DMS 273 (cell line): ENCODE measurements at regions not wholly inside any gene's neighbourhood (a gene's known extent, or its start where the extent isn't known, plus 50 kb on each side); places are given as distances from the start of the nearest gene placed in this dataset.
"Not testable (repeated sequence)": the region's sequence is repeated elsewhere in the genome, so short reads cannot be mapped to it uniquely, and the experiment has no call there.

Experiments used
- DNase-seq: peaks from one replicate; lab custom pipeline; 2025; ENCODE audit not compliant: unreplicated experiment; lab: John Stamatoyannopoulos, UW

DNA sequence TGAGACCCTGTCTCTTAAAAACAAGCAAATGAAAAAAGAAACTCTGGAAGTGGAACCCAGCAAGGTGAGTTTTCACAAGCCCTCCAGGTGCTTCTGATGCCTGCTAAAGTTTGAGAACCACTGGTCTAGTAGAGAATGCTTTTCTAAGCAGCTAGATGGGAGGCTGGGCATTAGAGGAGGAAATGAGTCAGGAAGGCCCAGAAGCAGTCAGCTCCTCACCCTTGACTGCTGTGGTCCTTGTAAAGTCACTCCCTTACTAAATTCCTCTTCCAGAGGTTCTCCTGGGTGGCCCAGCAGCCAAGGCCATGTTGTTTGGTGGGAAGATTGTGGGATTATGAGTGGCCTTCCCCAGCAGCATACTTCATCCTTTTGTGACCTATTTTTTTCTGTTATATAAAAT is 52.0 kb upstream of the FYN start:
- DNase-seq, result no peak

DNA sequence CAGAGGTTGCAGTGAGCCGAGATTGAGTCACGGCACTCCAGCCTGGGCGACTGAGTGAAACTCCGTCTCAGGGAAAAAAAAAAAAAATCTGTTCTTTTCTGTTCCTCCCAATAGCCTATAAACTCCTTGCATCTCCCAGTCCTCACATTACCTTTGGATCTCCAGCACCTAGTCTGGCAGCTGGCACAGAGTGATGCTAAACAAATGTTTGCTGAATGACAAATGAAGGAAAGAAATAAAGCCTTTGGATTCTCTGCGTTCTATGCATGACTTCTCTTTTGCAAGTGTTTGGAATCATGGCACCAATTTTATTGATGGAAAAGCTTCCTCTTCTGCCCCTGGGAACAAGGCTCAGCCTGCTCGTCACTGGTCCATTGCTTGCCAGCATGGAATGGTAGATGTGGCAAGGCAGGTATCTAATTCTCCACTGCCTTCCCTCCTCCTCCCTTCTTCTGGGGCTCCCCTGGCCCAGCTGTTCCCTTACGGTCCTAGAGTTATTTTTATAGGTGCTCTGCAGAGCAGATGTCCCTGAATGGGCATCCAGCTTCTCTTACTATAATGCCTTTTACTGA is 53.6 kb upstream of the FYN start:
- DNase-seq, result peak; percentile 62

DNA sequence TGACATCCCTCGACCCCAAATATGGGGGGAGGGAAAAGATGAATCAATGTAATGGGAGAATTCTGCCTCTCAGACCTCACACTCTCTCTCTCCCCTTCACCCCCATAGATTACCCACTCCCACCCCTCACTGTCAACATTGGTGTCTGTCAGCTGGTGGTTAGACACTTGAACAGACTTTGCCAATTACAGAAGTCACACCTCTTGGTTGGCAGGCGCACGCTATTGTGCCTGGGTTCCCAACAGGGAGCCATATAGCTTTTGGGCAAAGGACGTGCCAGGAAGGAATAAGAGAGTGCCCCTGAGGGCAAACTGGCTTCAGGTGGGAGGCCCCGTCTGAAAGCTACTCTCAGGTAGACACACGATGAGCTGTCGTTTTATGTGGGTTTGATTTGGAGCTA is 54.1 kb upstream of the FYN start:
- DNase-seq, result peak; percentile 45

DNA sequence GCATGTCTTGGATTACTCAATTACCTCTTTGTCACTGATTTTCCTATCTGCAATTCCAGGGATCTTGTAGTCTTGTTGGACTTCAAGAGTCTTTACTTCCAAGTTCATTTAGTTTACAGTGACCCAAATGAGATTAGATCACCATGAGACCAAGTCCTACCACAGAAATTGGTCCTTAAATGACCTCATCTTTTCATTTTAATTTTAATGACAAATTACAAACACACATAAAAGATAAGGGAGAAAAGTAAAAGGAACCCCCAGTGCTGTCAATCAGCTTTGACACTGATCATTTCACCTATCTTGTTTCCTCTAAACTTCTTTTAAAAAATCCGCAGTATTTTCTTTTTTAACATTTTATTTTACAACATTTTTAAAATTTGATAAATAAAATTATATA is 54.9 kb upstream of the FYN start:
- DNase-seq, result no peak

DNA sequence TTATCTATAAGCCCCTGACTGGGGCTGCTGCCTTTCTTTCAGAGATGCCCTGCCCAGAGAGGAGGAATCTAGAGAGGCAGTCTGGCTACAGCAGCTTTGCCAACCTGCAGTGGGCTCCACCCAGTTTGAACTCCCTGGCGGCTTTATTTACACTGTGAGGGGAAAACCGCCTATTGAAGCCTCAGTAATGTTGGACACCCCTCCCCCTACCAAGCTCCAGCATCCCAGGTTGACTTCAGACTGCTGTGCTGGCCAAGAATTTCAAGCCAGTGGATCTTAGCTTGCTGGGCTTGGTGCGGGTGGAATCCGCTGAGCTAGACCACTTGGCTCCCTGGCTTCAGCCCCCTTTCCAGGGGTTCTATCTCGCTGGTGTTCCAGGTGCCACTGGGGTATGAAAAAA is 61.4 kb upstream of the FYN start:
- not testable (repeated sequence) for DNase-seq

DNA sequence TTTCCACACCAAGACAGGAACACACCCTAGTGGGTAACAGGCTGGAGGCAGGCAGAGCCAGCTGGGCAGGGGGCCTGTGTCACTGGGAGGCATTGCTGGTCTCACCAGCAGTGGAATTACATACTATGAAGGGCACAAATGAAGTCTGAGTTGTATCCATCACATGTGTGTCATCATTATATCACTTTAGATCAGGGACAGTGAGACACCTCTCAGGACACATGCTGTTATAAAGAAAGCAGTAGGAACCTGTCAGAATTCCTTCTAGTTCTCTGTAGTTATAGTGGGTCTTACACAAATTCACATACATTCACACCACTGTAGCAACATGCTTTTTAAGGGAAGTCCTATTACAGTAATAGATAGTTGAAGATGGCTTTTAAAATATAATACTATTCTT is 63.5 kb upstream of the FYN start:
- no peak for DNase-seq

DNA sequence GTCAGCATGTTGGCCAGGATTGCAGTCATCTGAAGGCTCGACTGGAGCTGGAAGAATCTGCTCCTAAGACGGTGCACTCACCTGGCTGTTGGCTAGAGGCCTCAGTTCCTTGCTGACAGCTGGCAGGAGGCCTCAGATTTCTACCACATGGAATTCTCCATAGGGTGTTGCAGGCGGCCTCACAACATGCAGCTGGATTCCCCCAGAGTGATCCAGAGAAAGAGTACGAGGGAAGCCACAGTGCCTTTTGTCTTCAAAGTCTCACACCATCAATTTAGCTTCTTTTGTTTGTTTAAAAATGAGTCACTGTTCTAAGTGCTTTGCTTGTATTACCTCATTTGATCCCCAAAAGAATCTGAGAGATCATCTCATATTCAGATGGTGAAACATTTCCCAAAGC is 65.5 kb upstream of the FYN start:
- no peak for DNase-seq

DNA sequence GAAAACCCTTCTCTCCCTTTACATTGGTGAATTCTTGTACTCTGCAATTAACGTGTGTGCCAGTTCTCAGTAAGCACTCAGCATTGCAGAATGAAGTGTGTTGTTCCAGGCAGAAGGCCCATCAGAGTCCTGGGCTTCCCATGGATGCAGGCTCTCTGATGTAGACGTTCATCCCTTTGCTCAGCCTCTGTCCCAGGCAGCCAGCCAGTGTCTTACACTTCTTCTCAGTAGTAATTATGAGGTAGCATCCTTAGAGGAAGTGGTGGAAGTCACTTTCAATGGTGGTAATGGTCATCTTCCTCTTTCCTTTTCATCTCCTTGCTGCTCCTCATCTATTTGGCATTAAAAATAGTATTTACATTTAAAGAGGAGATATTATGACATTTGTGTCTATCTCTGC is 66.7 kb upstream of the FYN start:
- DNase-seq, result no peak

DNA sequence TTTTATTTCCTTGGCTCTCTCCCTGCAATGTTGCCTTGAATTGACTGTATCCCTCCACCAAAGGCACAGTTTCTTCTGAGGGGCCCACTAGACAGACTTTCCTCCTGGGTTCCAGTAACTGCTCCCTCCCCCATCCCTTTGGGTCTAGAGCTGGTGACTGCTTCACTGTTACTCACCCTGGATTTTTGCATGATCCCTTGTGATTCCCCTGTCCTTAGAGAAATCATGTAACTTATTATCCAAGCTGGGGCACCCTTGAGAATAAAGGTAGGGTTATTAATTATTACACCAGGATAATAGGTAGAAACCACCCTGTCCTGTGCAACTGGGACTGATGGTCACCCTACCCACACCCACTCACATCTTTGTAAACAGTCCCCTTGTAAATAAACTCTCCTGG is 67.5 kb upstream of the FYN start:
- DNase-seq, result no peak

DNA sequence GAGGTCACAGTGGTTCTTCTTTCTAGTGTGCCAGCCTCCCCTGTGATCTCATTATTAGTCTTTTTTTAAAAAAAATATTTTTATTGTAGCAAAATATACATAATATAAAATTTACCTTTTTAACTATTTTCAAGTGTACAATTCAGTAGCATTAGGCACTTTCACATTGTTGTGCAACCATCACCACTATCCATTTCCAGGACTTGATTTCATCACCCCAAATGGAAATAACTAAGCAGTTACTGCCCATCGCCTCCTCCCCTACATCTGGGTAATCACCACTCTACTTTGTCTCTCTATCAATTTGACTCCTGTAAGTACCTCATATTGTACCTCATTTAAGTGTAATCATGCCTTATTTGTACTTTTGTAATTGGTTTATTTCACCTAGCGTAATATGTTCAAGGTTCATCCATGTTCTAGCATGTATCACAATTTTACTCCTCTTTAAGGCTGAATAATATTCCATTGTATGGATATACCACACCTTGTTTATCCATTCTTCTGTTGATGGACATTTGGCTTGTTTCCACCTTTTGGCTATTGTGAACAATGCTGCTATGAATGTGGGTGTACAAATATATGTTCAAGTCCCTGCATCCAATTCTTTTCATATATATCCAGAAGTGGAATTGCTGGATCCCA is 68.6 kb upstream of the FYN start:
- DNase-seq, result no peak

DNA sequence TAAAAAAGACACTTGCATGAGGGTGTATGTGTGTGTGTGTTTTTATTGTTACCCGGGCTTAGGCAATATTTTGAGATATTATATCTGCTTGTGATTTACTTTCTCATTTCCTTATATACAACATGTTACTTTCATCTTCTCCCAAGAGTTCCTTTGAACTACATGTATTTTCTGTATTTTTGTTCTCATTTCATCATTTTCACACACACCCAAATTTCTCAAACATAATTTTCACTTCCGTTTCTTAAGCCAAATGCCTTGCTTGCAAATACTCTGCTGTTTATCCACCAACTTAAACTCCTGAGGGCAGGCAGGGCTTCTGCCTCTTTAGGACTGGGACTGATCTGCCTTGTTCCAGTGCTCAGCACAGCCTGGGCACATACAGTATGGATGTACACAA is 69.3 kb upstream of the FYN start:
- DNase-seq, result no peak

DNA sequence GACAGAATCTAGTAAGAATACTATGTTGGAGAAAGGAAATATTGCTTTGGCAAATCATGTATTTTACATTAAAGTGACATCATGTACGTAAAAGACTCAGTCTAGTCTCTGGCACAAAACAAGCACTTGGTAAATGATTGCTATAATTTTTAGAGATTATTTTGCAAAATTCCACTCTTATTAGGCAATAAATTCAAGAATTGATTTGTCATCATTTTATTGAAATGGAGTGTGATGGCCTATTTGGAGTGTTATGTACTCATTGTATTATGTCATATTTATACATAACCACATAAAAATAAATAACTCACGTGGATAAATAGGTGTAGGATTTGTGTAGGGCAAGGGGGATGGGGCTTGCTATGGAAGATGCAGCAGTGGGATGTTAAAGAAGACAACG is 70.0 kb upstream of the FYN start:
- no peak for DNase-seq

DNA sequence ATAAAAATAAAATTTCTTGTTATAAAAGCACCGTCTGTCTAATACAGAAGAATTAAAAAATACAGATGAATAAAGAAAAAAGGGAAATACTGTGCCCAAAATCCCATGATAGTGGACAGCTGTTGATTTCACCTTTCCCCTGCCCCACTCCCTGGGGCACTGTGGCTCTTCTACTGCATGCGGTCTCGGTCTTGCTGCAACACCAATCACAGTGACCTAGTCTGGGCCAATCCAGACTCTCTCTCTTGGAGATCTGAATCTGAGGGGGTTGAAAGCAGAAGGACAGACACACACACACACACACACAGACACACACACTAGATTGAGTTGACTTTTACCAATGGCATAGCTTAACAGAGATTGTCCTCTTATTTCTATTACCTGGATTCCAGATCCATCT is 70.5 kb upstream of the FYN start:
- no peak for DNase-seq

DNA sequence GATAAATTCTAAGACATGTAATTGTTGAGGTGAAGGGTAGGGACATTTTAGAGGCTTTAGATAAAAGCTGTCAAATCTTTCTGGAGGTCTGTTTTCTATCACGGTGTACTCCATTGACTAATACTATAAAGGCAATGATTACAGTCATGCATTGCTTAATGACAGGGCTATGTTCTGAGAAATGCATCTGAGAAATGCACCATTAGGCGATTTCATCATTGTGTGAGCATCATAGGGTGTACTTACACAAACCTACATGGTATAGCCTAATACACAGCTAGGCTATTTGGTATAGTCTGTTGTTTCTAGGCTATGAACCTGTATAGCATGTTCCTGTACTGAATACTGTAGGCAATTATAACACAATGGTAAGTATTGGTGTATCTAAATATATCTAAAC is 71.3 kb upstream of the FYN start:
- no peak for DNase-seq

DNA sequence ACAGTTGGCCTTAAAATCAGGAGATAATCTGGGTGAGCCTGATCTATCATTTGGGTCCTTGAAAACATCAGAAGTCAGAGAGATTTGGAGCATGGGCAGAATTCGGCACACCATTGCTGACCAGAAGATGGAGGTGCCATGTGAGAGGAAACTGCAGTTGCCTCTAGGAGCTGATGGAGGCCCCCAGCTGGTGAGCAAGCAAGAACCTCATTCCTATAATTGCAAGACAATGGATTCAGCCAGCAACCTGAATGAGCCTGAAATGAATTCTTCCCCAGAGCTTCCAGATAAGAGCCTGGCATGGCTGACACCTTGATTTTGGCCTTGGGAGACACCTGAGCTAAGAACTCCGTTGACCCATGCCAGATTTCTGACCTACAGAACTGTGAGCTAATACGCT is 76.3 kb upstream of the FYN start:
- no peak for DNase-seq

DNA sequence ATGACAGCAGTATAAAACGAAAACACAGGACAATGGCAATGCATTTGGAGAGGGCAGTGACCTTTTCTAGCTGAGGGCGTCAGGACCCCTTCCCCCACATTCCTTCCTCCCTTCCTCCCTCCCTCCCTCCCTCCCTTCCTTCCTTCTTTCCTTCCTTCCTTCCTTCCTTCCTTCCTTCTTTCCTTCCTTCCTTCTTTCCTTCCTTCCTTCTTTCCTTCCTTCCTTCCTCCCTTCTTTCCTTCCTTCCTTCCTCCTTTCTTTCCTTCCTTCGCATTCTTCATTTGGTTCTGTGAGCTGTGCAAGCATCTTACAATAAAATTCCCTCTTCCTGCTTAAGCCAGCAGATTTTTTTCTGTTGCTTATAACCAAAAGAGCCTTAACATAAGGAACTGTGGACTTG is 76.7 kb upstream of the FYN start:
- not testable (repeated sequence) for DNase-seq

DNA sequence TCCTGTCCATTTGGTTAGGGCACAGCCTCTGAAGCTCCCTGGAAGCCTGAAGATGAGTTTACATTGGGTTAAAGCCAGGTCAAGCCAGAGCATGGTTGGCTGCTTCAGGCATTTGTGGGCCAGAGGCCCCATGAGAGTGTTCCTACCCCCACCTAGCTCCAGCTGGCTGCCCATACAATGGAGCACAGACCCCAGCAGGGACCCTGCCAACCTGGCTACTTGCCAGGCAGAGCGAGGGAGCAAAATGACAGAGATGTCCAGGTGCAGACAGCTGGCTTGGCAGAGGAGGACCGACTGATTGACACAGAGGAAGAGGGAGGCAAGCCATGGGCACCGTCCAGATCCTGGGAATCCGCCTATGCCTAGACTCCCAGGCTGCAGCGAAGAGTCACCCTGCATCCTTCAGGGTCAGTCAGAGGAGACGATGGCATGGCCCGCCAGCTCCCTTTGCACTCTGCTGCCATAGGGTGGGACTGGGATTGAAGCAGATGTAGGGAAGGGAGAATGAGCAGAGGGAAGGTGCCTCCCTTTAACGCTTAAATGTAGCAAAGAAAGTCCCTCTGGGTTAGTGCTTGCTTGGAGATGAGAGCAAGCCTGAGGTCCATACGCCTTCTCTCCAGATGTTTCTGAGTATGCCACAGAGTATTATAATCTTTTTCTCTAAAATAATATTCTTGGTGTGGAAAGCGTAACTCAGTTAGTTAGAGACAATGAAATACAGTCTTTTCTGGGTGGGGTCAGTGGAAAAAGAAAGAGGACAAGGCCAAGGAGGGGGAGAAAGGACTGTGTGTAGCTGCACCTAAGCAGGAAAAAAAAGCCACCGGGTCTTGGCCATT is 77.6 kb upstream of the FYN start:
- DNase-seq, result peak; percentile 72

DNA sequence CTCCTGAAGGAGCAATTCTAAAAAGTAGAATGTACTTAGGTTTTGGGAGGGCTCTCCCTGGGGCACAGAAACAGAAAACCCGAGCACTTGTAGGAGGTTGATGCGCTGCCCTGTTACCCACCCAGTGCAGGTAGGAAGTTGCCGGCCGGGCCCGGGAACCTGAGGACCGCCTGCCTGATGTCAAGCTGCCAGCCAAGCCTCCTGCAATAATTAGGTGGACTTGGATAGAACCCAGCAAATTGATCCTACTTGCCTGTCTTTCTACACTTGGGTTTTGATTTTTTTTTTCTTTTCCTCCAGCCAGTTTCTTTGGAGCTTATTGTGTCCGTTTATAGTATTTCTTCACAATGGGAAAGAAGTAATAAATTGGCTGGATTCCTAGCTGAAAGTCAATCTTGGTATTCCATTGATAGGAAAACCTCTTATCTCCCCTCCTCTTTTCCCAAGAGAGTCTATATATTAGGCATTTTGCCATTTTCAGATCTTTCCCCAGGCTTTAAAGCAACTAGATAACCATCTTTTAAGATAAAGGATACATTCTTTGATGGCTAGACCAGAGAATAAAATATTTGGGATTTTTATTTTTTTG is 78.3 kb upstream of the FYN start:
- DNase-seq, result peak; percentile 21

DNA sequence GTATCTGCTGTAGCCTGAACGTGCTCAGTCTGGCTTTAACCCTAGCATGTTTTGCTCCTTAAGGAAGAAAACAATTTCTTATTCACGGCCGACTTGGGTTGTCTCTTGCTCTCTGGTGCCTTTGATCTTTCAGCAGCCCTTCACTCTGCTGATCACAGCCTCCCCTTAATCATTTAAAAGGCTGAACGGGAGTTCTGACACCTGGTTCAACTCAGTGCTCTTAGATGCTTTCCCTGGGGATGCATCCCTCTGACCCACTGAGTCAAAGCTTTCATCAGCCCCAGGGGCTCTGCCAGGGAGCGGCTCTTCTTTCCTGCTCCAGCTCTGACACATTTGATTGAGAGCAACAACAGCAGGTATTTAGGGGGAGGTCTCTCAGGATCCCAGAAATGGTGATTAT is 79.0 kb upstream of the FYN start:
- DNase-seq, result no peak

DNA sequence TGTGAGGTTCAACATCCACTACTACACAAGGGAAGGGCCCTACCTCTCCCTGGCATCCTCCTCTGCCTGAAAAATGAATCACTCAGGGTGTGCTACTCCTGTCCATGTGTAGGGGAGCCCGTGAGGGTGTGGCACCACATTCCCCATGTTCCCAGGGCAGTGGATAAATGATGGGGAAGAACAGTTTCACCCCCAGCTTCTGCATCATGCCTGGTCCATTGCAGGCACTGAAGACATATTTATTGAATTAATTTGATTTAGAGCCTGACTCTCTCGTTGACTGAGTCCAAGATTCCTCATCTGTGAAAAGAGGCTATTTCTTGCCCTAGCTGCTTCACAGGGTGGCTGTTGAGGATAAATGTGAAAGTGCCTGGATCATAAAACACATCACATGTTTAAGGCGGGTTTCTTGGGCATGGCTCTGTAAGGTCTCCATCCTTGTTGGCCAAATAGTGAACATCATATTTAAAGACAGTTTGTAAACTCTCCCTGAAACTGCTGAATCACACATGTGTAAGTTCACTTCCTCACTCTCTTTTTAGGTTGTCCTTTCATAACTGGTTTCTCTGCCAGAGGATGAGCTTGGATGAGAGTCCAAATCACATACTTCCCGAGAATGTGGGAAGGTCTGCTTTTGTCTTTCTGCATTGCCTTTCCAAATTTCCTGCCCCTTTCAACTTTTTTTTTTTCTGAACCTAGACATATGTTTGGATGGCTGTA is 79.7 kb upstream of the FYN start:
- DNase-seq, result no peak

DNA sequence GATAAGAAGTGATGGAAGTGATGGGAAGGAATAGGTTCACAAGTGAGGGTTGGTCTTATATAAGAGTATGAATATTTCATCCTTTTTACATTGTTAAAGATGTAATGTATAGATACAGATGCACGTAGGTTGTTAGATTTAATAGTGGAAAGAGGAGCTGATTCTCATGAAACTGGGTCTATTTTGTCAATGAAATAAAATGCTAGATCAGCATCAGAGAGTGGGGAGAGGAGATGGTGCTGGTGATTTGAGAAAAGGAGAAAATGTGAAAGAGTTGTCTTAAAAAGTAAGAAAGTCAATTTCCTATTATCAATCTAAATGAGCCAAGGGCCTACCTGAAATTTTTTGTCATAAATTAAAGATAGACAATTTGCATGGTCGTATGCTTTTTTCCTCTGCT is 82.8 kb upstream of the FYN start:
- no peak for DNase-seq
